ENCODE measurements at regions not wholly inside any gene's neighbourhood (a gene's known extent, or its start where the extent isn't known, plus 50 kb on each side); places are given as distances from the start of the nearest gene placed in this dataset.

- TF ChIP-seq CTCF (IDR thresholded peaks at IDR 0.05) (no peak), POLR2AphosphoS5 (IDR thresholded peaks at IDR 0.05) (no peak), EP300 (IDR thresholded peaks at IDR 0.05) (no peak)
Measured at GRCh38 chr3:53422954-53423698, 71.3 kb upstream of the CACNA1D start.
